ENCODE measurements at regions not wholly inside any gene's neighbourhood (a gene's known extent, or its start where the extent isn't known, plus 50 kb on each side); places are given as distances from the start of the nearest gene placed in this dataset.

- no peaks in the 10 kb centered on the region for H3K27me3 ChIP-seq (ENCODE audit: control insufficient read depth, insufficient read depth, low read length)
- no peak for DNase-seq (ENCODE audit: low read depth)
- H3K36me3 ChIP-seq (ENCODE audit: control insufficient read depth, insufficient read depth, low read length) = peaks cover 13% of the 10 kb centered on the region
- TF ChIP-seq, protein P1, sequence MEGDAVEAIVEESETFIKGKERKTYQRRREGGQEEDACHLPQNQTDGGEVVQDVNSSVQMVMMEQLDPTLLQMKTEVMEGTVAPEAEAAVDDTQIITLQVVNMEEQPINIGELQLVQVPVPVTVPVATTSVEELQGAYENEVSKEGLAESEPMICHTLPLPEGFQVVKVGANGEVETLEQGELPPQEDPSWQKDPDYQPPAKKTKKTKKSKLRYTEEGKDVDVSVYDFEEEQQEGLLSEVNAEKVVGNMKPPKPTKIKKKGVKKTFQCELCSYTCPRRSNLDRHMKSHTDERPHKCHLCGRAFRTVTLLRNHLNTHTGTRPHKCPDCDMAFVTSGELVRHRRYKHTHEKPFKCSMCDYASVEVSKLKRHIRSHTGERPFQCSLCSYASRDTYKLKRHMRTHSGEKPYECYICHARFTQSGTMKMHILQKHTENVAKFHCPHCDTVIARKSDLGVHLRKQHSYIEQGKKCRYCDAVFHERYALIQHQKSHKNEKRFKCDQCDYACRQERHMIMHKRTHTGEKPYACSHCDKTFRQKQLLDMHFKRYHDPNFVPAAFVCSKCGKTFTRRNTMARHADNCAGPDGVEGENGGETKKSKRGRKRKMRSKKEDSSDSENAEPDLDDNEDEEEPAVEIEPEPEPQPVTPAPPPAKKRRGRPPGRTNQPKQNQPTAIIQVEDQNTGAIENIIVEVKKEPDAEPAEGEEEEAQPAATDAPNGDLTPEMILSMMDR (IDR thresholded peaks at IDR 0.05; ENCODE audit: insufficient read depth, low read depth, low read length) = no peak
- ChIA-PET POLR2A (no interaction called here), CTCF (no interaction called here)
- H3K4me3 ChIP-seq (ENCODE audit: low read depth, low read length) = no peak overlapping the region
Observed at GRCh38 chr10:49463605-49464004, 67.7 kb upstream of the DRGX start.

GRCh38 chr10:49458869-49459268 is 63.0 kb upstream of the DRGX start:
- TF ChIP-seq, protein P1 (IDR thresholded peaks at IDR 0.05; ENCODE audit: insufficient read depth, low read depth, low read length) = no peak
- DNase-seq (ENCODE audit: low read depth) = no peak
- CTCF ChIA-PET = interaction anchor here (1.4 kb wide), 1 partner anchor 12 kb away, joined by 5 read pairs; no protein-coding TSS in a partner anchor
- no peak overlapping the region for H3K4me3 ChIP-seq (ENCODE audit: low read depth, low read length)
- POLR2A ChIA-PET = no interaction called here
- H3K36me3 ChIP-seq (ENCODE audit: control insufficient read depth, insufficient read depth, low read length) = peaks cover 7% of the 10 kb centered on the region
- no peaks in the 10 kb centered on the region for H3K27me3 ChIP-seq (ENCODE audit: control insufficient read depth, insufficient read depth, low read length)

DNA sequence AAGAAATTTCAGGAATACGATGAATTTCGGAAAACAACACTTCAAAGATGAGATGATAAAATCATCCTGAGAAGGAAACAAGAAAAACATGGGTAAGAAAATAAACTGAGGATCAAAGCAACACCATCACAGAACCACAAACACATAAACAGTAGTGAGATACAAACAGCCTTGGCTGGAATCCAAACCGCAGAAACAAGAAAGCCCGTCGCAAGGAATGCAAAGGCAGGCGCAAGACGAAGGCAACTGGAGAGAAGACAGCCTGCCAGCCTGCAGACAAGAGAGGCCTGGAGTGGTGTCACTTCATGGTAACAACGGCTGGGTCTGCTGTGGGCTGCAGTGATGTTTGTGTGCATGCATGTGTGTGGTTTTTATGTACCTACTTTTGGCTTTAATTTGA is 61.8 kb upstream of the DRGX start:
- DNase-seq (ENCODE audit: low read depth) = no peak
- Histone ChIP-seq H3K27me3 (ENCODE audit: control insufficient read depth, insufficient read depth, low read length) (no peaks in the 10 kb centered on the region), H3K36me3 (ENCODE audit: control insufficient read depth, insufficient read depth, low read length) (peaks cover 7% of the 10 kb centered on the region), H3K4me3 (ENCODE audit: low read depth, low read length) (no peak overlapping the region)
- TF ChIP-seq, protein P1 (IDR thresholded peaks at IDR 0.05; ENCODE audit: insufficient read depth, low read depth, low read length) = no peak
- POLR2A ChIA-PET = no interaction called here
- CTCF ChIA-PET = no interaction called here

DNA sequence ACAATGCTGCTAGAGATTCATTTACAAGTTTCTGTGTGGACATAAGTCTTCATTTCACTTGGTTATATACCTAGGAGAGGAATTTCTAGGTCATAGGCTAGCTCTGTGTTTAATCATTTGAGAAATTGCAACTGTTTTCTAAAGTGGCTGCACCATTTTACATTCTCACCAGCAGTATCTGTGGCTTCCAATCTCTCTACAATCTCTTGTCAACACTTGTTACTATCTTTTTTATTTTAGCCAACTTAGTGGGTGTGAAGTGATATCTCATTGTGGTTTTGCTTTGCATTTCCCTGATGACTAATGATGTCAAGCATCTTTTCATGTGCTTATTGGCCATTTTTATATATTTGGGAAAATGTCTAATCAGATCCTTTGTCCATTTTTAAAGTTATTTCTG is 53.0 kb upstream of the DRGX start:
- Histone ChIP-seq H3K4me3 (ENCODE audit: low read depth, low read length) (no peak overlapping the region), H3K36me3 (ENCODE audit: control insufficient read depth, insufficient read depth, low read length) (no peaks in the 10 kb centered on the region), H3K27me3 (ENCODE audit: control insufficient read depth, insufficient read depth, low read length) (no peaks in the 10 kb centered on the region)
- POLR2A ChIA-PET = no interaction called here
- CTCF ChIA-PET = no interaction called here
- no peak for DNase-seq (ENCODE audit: low read depth)
- TF ChIP-seq, protein P1 (IDR thresholded peaks at IDR 0.05; ENCODE audit: insufficient read depth, low read depth, low read length) = no peak

DNA sequence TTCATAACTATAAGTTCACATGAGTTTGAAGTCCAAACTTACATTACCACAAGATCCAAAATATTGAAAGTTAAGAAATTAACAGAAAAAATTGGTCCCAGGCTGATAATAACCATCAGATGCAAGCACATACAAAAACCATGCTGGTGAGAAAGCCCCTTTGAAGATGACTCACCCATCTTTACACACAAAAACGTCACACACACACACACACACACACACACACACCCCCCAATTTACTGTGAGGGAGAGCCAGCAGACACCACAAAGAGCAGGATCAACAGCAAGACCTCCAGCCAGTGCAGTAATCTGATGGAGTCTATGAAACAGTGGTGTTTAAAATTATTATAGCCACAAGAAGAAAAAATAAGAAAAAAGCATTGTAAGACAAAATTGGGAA is 50.1 kb upstream of the DRGX start:
- Histone ChIP-seq H3K36me3 (ENCODE audit: control insufficient read depth, insufficient read depth, low read length) (no peaks in the 10 kb centered on the region), H3K4me3 (ENCODE audit: low read depth, low read length) (no peak overlapping the region), H3K27me3 (ENCODE audit: control insufficient read depth, insufficient read depth, low read length) (no peaks in the 10 kb centered on the region)
- CTCF ChIA-PET = no interaction called here
- TF ChIP-seq, protein P1 (IDR thresholded peaks at IDR 0.05; ENCODE audit: insufficient read depth, low read depth, low read length) = no peak
- no peak for DNase-seq (ENCODE audit: low read depth)
- POLR2A ChIA-PET = no interaction called here

Measured in BJ (cell line).